ENCODE measurements at regions not wholly inside any gene's neighbourhood (a gene's known extent, or its start where the extent isn't known, plus 50 kb on each side); places are given as distances from the start of the nearest gene placed in this dataset.

- no peaks in the 10 kb centered on the region for H3K4me1 Mint-ChIP-seq (ENCODE audit: unreplicated experiment)
- DNase-seq (ENCODE audit: extremely low spot score, unreplicated experiment), result no peak
- no peak overlapping the region for H3K27ac Mint-ChIP-seq (ENCODE audit: unreplicated experiment)
- peaks cover 13% of the 10 kb centered on the region for H3K9me3 Mint-ChIP-seq (ENCODE audit: unreplicated experiment)
- no peak overlapping the region for H3K4me3 Mint-ChIP-seq (ENCODE audit: unreplicated experiment)
- no peak for TF ChIP-seq CTCF (IDR thresholded peaks at IDR 0.05)
- no peaks in the 10 kb centered on the region for H3K36me3 Mint-ChIP-seq (ENCODE audit: unreplicated experiment)
- H3K27me3 Mint-ChIP-seq (ENCODE audit: unreplicated experiment), result no peaks in the 10 kb centered on the region
These were observed 162.0 kb downstream of the NKX6-1 start for GRCh38 chr4:84336964-84337705.

DNA sequence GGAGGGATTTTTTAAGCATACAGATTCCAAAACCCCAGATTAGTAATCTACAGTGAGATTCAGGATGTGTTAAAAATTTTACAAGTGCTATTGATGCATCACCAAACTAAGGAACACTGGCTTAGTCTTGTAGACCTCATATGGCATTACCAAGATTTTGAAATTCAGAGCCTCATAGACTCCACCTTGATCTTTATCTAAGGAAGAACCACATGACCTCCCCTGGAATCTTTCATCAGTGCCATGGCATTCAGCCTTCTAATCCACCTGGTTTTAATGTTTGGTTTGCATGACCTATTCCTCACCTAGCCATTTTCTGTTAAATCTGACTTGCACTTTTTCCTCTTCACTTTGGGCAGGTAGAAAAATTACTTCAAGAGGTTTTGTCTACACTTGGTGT is 171.6 kb downstream of the NKX6-1 start:
- TF ChIP-seq CTCF (IDR thresholded peaks at IDR 0.05), result no peak
- H3K27me3 Mint-ChIP-seq (ENCODE audit: unreplicated experiment), result peaks cover 2% of the 10 kb centered on the region
- no peaks in the 10 kb centered on the region for H3K4me1 Mint-ChIP-seq (ENCODE audit: unreplicated experiment)
- no peaks in the 10 kb centered on the region for H3K36me3 Mint-ChIP-seq (ENCODE audit: unreplicated experiment)
- H3K9me3 Mint-ChIP-seq (ENCODE audit: unreplicated experiment), result peaks cover 6% of the 10 kb centered on the region
- H3K4me3 Mint-ChIP-seq (ENCODE audit: unreplicated experiment), result no peak overlapping the region
- H3K27ac Mint-ChIP-seq (ENCODE audit: unreplicated experiment), result no peak overlapping the region
- no peak for DNase-seq (ENCODE audit: extremely low spot score, unreplicated experiment)

GRCh38 chr4:84325625-84326024 is 173.5 kb downstream of the NKX6-1 start:
- Mint-ChIP-seq H3K36me3 (ENCODE audit: unreplicated experiment) (no peaks in the 10 kb centered on the region), H3K4me1 (ENCODE audit: unreplicated experiment) (no peaks in the 10 kb centered on the region), H3K27me3 (ENCODE audit: unreplicated experiment) (peaks cover 2% of the 10 kb centered on the region), H3K4me3 (ENCODE audit: unreplicated experiment) (no peak overlapping the region), H3K27ac (ENCODE audit: unreplicated experiment) (no peak overlapping the region), H3K9me3 (ENCODE audit: unreplicated experiment) (peaks cover 6% of the 10 kb centered on the region)
- TF ChIP-seq CTCF (IDR thresholded peaks at IDR 0.05), result no peak
- no peak for DNase-seq (ENCODE audit: extremely low spot score, unreplicated experiment)

- Mint-ChIP-seq H3K4me1 (ENCODE audit: unreplicated experiment) (no peaks in the 10 kb centered on the region), H3K4me3 (ENCODE audit: unreplicated experiment) (no peak overlapping the region), H3K36me3 (ENCODE audit: unreplicated experiment) (no peaks in the 10 kb centered on the region), H3K9me3 (ENCODE audit: unreplicated experiment) (no peaks in the 10 kb centered on the region), H3K27ac (ENCODE audit: unreplicated experiment) (no peak overlapping the region), H3K27me3 (ENCODE audit: unreplicated experiment) (peaks cover 2% of the 10 kb centered on the region)
- TF ChIP-seq CTCF (IDR thresholded peaks at IDR 0.05), result no peak
- no peak for DNase-seq (ENCODE audit: extremely low spot score, unreplicated experiment)
These were observed 174.5 kb downstream of the NKX6-1 start for GRCh38 chr4:84324303-84325245.

- no peak for DNase-seq (ENCODE audit: extremely low spot score, unreplicated experiment)
- Mint-ChIP-seq H3K4me1 (ENCODE audit: unreplicated experiment) (no peaks in the 10 kb centered on the region), H3K36me3 (ENCODE audit: unreplicated experiment) (no peaks in the 10 kb centered on the region), H3K9me3 (ENCODE audit: unreplicated experiment) (no peaks in the 10 kb centered on the region), H3K4me3 (ENCODE audit: unreplicated experiment) (no peak overlapping the region), H3K27me3 (ENCODE audit: unreplicated experiment) (no peaks in the 10 kb centered on the region), H3K27ac (ENCODE audit: unreplicated experiment) (no peak overlapping the region)
- no peak for TF ChIP-seq CTCF (IDR thresholded peaks at IDR 0.05)
These were observed 180.0 kb downstream of the NKX6-1 start for GRCh38 chr4:84319124-84319523.
